Upper lobe of left lung (tissue), 6 donors: ENCODE measurements at regions not wholly inside any gene's neighbourhood (a gene's known extent, or its start where the extent isn't known, plus 50 kb on each side); places are given as distances from the start of the nearest gene placed in this dataset.
"Not testable (repeated sequence)": the region's sequence is repeated elsewhere in the genome, so short reads cannot be mapped to it uniquely, and the experiment has no call there.

ENCODE experiments used
- ATAC-seq, 2 donors: fragments of 200-7000 bp; cut with Tn5 transposase; one replicate each; pipeline ENCODE4 v1.9.1; 2022; ENCODE audit warnings: mild to moderate bottlenecking in 2 of 2, moderate library complexity in 2 of 2; ENCODE audit not compliant: low FRiP score in 2 of 2
- DNase-seq, 2 donors: peaks; one replicate each; pipeline ENCODE4 v3.0.0-alpha.2; 2019 to 2020
- H3K27ac ChIP-seq, 4 donors: fragments of 200-600 bp; sonication (generic); one replicate each; pipeline ENCODE4 v1.5.1; 2016 to 2019
- H3K27me3 ChIP-seq, 4 donors: fragments of 200-600 bp; sonication (generic); one replicate each; pipeline ENCODE4 v1.5.1; 2017 to 2019
- H3K36me3 ChIP-seq, 4 donors: fragments of 200-600 bp; sonication (generic); one replicate each; pipeline ENCODE4 v1.5.1; 2016 to 2019
- H3K4me1 ChIP-seq, 4 donors: fragments of 200-600 bp; sonication (generic); one replicate each; pipeline ENCODE4 v1.5.1; 2018 to 2019
- H3K4me3 ChIP-seq, 4 donors: fragments of 200-600 bp; sonication (generic); one replicate each; pipeline ENCODE4 v1.5.1; 2017 to 2019; ENCODE audit warnings: mild to moderate bottlenecking in 2 of 4, moderate library complexity in 1 of 4
- H3K9me3 ChIP-seq, 4 donors: fragments of 200-600 bp; sonication (generic); one replicate each; pipeline ENCODE4 v1.5.1; 2018 to 2019
- CTCF ChIP-seq, 6 experiments: fragments of 450-650 bp in 4 of 6; fragments of 200-600 bp in 2 of 6; sonication (generic) in 2 of 6; IDR thresholded peaks; one replicate each; pipeline ENCODE4 v1.5.1; 2016 to 2019; ENCODE audit warnings: antibody characterized with exemption in 6 of 6
- EP300 ChIP-seq, 4 donors: sonication (generic); formaldehyde crosslinking; IDR thresholded peaks; one replicate each; pipeline ENCODE4 v1.5.1; 2017; ENCODE audit warnings: antibody characterized with exemption in 4 of 4, control low read depth in 2 of 4
- POLR2A ChIP-seq, 4 donors: fragments of 450-650 bp; IDR thresholded peaks; one replicate each; pipeline ENCODE4 v1.5.1; 2016 to 2017; ENCODE audit warnings: antibody characterized with exemption in 4 of 4, mild to moderate bottlenecking in 2 of 4
- POLR2AphosphoS5 ChIP-seq, 2 donors: sonication (generic); formaldehyde crosslinking; IDR thresholded peaks; one replicate each; pipeline ENCODE4 v1.5.1; 2017; ENCODE audit warnings: antibody characterized with exemption in 2 of 2
- WGBS, 2 donors: methylation state at CpG; one replicate each; pipeline ENCODE4 v1.1.5; 2017 to 2018; 5-methylcytosine and 5-hydroxymethylcytosine counted together
- donor health status: DM: no; HTN: no; CAD: no; lungs with moderate emphysema.
- donor health status: DM: no; HTN: yes; CAD: no; lungs with severe emphysema.

GRCh38 chr3:144879701-144880100 lies 908.1 kb downstream of the DIPK2A start:
- Histone ChIP-seq H3K9me3 (no peaks in the 10 kb centered on the region), H3K4me1 (no peaks in the 10 kb centered on the region), H3K27me3 (no peaks in the 10 kb centered on the region), H3K36me3 (no peaks in the 10 kb centered on the region), H3K4me3 (no peak overlapping the region), H3K27ac (no peak overlapping the region)
- ATAC-seq: no peak
- WGBS, 2 donors: 77 to 95% methylated on average over 3 of the region's 3 CpGs
- TF ChIP-seq POLR2AphosphoS5 (IDR thresholded peaks at IDR 0.05): no peak
- no peak for TF ChIP-seq POLR2A (IDR thresholded peaks at IDR 0.05)
- no peak for TF ChIP-seq EP300 (IDR thresholded peaks at IDR 0.05)
- TF ChIP-seq CTCF (IDR thresholded peaks at IDR 0.05): no peak
- DNase-seq: no peak

- H3K27ac ChIP-seq: no peak overlapping the region
- H3K4me1 ChIP-seq: no peaks in the 10 kb centered on the region
- 92 to 95% methylated on average over 5 of the region's 5 CpGs for WGBS, 2 donors
- TF ChIP-seq POLR2A (IDR thresholded peaks at IDR 0.05) (no peak), EP300 (IDR thresholded peaks at IDR 0.05) (no peak), POLR2AphosphoS5 (IDR thresholded peaks at IDR 0.05) (no peak), CTCF (IDR thresholded peaks at IDR 0.05) (no peak)
- DNase-seq (no peak), ATAC-seq (no peak)
- H3K27me3 ChIP-seq: no peaks in the 10 kb centered on the region
- no peak overlapping the region for H3K4me3 ChIP-seq
- H3K36me3 ChIP-seq: no peaks in the 10 kb centered on the region
- no peaks in the 10 kb centered on the region for H3K9me3 ChIP-seq
Observed at GRCh38 chr3:144893980-144894379, 922.4 kb downstream of the DIPK2A start.

GRCh38 chr3:144894576-144894975 lies 923.0 kb downstream of the DIPK2A start:
- no peaks in the 10 kb centered on the region for H3K27me3 ChIP-seq
- WGBS, 2 donors: 77 to 78% methylated on average over 2 of the region's 2 CpGs

GRCh38 chr3:144900366-144900765 lies 928.7 kb downstream of the DIPK2A start:
- H3K36me3 ChIP-seq: no peaks in the 10 kb centered on the region
- H3K27ac ChIP-seq: no peak overlapping the region
- no peaks in the 10 kb centered on the region for H3K4me1 ChIP-seq
- ATAC-seq: no peak
- H3K9me3 ChIP-seq: peaks cover 0 to 12% (median 0%) of the 10 kb centered on the region in 4 donors
- no peak for DNase-seq
- no peaks in the 10 kb centered on the region for H3K27me3 ChIP-seq
- TF ChIP-seq EP300 (IDR thresholded peaks at IDR 0.05) (no peak), POLR2A (IDR thresholded peaks at IDR 0.05) (no peak), POLR2AphosphoS5 (IDR thresholded peaks at IDR 0.05) (no peak), CTCF (IDR thresholded peaks at IDR 0.05) (no peak)
- H3K4me3 ChIP-seq: no peak overlapping the region

More at GRCh38 chr3:144894576-144894975, 923.0 kb downstream of the DIPK2A start:
- H3K9me3 ChIP-seq: no peaks in the 10 kb centered on the region
- no peak for TF ChIP-seq EP300 (IDR thresholded peaks at IDR 0.05)
- no peak for TF ChIP-seq CTCF (IDR thresholded peaks at IDR 0.05)
- TF ChIP-seq POLR2A (IDR thresholded peaks at IDR 0.05): no peak
- TF ChIP-seq POLR2AphosphoS5 (IDR thresholded peaks at IDR 0.05): no peak
- H3K4me3 ChIP-seq: no peak overlapping the region
- H3K4me1 ChIP-seq: no peaks in the 10 kb centered on the region
- H3K36me3 ChIP-seq: no peaks in the 10 kb centered on the region
- ATAC-seq (no peak), DNase-seq (no peak)
- H3K27ac ChIP-seq: no peak overlapping the region

GRCh38 chr3:144907581-144907980 lies 936.0 kb downstream of the DIPK2A start:
- ATAC-seq, H3K27me3 ChIP-seq, DNase-seq, H3K4me1 ChIP-seq, H3K4me3 ChIP-seq, H3K27ac ChIP-seq, H3K36me3 ChIP-seq: not testable (repeated sequence)
- peaks cover 0 to 16% (median 0%) of the 10 kb centered on the region in 4 donors for H3K9me3 ChIP-seq
- WGBS, 2 donors: 53 to 59% methylated on average over 3 of the region's 3 CpGs
